ENCODE measurements at regions not wholly inside any gene's neighbourhood (a gene's known extent, or its start where the extent isn't known, plus 50 kb on each side); places are given as distances from the start of the nearest gene placed in this dataset.
"Not testable (repeated sequence)": the region's sequence is repeated elsewhere in the genome, so short reads cannot be mapped to it uniquely, and the experiment has no call there.

GRCh38 chrX:3509934-3510333, 163.5 kb upstream of the MXRA5 start:
- no peak for DNase-seq

GRCh38 chrX:3504916-3505315, 158.5 kb upstream of the MXRA5 start:
- no peak for DNase-seq

- no peak for DNase-seq
Observed at GRCh38 chrX:3501833-3502535, 155.5 kb upstream of the MXRA5 start.

- not testable (repeated sequence) for DNase-seq
Observed at GRCh38 chrX:3495836-3496769, 149.7 kb upstream of the MXRA5 start.

- no peak for DNase-seq
Observed at GRCh38 chrX:3493605-3494004, 147.2 kb upstream of the MXRA5 start.

- no peak for DNase-seq
Observed at GRCh38 chrX:3485727-3486126, 139.3 kb upstream of the MXRA5 start.

- DNase-seq, result no peak
Observed at GRCh38 chrX:3479026-3479425, 132.6 kb upstream of the MXRA5 start.

- DNase-seq, result no peak
Observed at GRCh38 chrX:3476973-3477372, 130.5 kb upstream of the MXRA5 start.

GRCh38 chrX:3470211-3470679, 123.8 kb upstream of the MXRA5 start:
- DNase-seq, result not testable (repeated sequence)

- DNase-seq, result no peak
Observed at GRCh38 chrX:3468031-3468430, 121.6 kb upstream of the MXRA5 start.

GRCh38 chrX:3465017-3465416, 118.6 kb upstream of the MXRA5 start:
- no peak for DNase-seq

- DNase-seq, result no peak
Observed at GRCh38 chrX:3462166-3462508, 115.7 kb upstream of the MXRA5 start.

- peak; percentile 62 for DNase-seq
Observed at GRCh38 chrX:3461397-3462165, 115.1 kb upstream of the MXRA5 start.

- no peak for DNase-seq
Observed at GRCh38 chrX:3455796-3456195, 109.3 kb upstream of the MXRA5 start.

GRCh38 chrX:3451571-3451970, 105.1 kb upstream of the MXRA5 start:
- DNase-seq, result peak; percentile 55

GRCh38 chrX:3450881-3451570, 104.6 kb upstream of the MXRA5 start:
- peak; percentile 88 for DNase-seq

- DNase-seq, result no peak
Observed at GRCh38 chrX:3449287-3449686, 102.8 kb upstream of the MXRA5 start.

GRCh38 chrX:3448563-3448962, 102.1 kb upstream of the MXRA5 start:
- DNase-seq, result no peak

GRCh38 chrX:3445806-3446490, 99.5 kb upstream of the MXRA5 start:
- DNase-seq, result no peak

GRCh38 chrX:3443184-3443583, 96.7 kb upstream of the MXRA5 start:
- peak; percentile 47 for DNase-seq

- DNase-seq, result no peak
Observed at GRCh38 chrX:3442691-3443090, 96.2 kb upstream of the MXRA5 start.

GRCh38 chrX:3440981-3441380, 94.5 kb upstream of the MXRA5 start:
- no peak for DNase-seq

Measured in skin of body (tissue), 1 donor.